NCI-H510A treated with DMSO at 0.1 percent for 48 hours (cell line): ENCODE measurements at regions not wholly inside any gene's neighbourhood (a gene's known extent, or its start where the extent isn't known, plus 50 kb on each side); places are given as distances from the start of the nearest gene placed in this dataset.
"Not testable (repeated sequence)": the region's sequence is repeated elsewhere in the genome, so short reads cannot be mapped to it uniquely, and the experiment has no call there.

ENCODE experiments used
- DNase-seq: peaks from one replicate; lab custom pipeline; 2025; lab: John Stamatoyannopoulos, UW

DNA sequence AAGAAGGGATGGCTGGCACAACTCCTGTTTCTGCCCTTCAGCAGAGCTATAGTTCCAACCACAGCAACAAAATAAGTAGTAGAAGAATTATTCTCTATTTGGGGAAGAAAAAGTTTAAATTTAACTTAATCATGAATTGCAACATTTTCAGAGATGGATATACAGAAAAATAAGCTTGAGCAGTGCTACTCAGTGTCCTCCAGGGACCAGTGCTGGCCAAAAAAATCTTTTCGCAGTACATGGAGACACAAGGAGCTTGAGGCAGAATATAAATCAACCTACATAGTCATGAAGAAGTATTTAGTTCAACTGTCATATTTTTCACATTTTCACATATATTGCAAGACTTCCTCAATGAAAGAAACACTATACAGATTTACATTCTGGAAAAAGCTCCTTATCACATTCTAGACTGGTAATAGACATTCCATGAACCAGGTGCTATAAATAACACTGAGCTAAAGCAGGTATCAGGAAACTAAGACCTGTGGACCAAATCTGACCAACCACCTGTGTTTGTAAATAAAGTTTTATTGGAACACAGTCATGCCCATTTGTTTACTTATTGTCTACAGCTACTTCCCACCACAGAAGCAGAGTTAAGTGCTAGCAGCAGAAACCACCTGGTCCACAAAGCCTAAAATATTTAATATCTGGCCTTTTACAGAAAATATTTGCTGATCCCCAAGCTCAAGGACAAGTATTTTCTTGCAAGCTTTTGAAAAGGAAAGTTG is 101.9 kb downstream of the RGS21 start:
- no peak for DNase-seq

DNA sequence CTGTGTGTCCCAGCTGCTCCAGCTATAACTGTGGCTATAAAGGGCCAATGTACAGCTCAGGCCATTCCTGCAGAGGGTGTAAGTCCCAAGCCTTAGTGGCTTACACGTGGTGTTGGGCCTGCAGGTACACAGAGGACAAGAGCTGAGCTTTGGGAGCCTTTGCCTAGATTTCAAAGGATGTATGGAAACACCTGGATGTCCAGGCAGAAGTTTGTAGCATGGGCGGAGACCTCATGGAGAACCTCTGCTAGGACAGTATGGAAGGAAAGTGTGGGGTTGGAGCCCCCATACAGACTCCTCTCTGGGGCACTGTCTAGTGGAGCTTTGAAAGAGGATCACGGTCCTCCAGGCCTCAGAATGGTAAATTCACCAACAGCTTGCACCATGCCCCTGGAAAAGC is 113.9 kb downstream of the RGS21 start:
- no peak for DNase-seq

DNA sequence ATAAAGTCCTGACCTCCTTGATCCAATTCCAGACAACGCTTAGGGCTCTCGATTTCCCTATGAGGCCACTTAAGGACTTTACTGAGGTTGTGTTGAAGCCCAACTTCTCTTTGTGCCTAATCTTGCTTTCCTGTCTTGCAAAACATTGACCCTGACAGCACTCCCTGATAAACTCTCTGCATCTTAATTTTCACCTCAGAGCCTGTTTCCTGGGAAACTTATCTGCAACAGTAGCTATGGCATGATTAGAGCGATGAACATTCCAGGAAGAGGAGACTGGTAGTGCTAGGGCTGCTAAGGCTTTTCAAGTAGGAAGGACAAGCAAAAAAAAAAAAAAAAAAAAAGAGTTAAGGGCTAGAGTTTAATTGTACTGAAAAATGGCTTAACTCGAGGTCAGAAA is 118.9 kb downstream of the RGS21 start:
- DNase-seq, result no peak

DNA sequence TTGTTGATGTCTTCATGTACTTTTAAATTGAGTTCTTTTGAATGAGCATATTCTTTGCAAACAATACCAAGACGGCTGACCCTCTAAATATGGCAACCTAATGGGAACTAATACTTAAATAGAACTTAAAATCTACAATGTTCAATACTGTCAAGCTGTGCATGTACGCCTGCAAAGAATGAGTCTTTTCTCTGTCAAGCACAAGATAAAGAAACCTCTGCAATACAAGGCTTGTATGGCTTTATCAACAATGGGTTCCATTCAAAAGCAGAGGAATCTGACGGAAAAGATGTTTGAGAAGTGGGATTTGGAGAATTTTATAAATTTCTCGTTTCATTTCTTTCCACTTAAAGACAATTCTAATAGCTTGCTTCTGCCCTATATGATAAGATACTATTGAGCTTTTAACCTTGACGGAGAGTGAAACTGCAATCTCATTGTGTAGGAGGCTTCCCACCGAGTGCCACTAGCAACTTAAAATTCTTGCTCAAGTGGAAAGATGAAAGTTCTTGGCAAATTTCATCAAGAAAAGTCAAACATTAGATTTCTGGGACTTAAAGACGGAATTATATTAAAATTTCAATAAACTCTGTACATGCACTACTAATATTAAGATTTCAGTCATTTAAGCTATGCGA is 119.8 kb downstream of the RGS21 start:
- no peak for DNase-seq

DNA sequence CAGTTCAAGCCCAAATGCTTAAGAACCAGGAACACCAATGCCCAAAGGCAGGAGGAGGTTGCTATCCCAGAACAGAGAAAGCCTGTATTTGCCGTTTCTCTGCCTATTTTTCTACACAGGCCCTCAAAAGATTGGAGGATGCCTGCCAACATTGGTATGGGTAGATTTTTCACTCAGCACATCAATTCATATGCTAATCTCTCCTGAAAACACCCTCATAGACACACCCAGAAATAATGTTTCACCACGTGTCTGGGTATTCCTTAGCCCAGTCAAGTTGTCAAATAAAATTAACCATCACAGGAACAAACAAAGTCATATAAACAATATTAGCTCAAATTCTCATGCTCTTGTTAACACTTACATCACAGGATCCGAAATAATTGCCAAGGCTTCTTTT is 121.9 kb downstream of the RGS21 start:
- no peak for DNase-seq

DNA sequence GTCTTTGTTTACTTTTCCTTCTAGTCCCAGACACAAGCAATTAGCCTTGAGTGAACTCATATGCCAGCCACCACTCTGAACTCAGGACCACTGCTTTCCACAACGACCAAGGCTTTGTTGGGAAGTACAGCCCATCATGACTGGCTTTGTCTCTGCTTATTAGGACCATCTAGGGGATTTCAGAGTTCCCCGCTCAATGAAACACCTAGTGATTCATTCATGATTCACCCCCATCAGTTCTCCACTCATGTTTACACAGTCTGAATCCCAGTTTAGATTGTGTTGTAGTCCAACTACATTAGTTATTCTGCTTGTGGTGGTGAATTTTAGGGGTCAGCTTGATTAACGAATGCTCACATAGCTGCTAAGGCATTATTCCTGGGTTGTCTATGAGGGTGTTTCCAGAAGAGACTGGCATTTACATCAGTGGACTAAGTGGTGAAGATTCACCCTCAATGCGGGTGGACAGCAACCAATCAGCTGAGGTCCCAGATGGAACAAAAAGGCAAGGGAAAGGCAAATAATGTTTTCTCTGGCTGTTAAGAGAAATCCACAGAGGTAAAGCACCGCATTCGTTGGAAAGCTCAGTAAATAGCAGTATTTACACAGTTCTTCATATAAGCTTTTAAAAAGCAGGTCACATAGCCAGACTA is 122.7 kb downstream of the RGS21 start:
- no peak for DNase-seq

DNA sequence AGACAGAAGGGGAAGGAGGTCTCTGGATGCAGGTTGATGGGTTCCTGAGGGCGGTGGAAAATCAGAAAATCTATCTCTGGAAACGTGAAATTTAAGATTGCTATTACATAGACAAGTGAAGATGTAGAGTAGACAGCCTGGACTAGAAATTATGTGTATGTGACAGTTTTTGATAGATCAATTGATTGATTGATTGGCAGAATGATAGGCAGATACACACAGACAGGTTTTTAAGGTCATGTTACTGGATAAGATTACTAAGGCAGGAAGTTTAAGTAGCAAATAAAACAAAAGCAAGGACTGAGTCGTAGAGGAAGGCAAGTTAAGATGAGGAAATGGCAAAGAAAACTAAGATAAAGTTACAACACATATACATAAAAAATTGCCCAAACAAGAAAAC is 124.7 kb downstream of the RGS21 start:
- DNase-seq, result no peak

DNA sequence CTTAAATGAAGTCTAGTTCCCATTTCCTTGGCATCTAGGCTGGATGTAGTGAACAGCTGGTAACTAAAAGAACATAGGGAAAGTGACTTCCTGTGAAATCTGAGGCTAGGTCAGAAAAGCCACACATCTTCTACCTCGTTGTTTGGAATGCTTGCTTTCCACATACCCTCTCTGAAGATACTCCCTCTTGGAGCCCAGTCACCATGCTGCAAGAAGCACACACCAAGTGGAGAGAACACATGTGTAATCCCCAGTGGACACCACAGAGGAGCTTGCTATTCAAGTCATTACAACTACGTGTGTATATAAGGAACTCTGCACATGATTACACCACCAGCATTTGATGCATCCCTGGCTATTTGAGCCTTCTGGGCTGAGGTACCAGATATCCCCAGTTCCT is 125.9 kb downstream of the RGS21 start:
- no peak for DNase-seq

DNA sequence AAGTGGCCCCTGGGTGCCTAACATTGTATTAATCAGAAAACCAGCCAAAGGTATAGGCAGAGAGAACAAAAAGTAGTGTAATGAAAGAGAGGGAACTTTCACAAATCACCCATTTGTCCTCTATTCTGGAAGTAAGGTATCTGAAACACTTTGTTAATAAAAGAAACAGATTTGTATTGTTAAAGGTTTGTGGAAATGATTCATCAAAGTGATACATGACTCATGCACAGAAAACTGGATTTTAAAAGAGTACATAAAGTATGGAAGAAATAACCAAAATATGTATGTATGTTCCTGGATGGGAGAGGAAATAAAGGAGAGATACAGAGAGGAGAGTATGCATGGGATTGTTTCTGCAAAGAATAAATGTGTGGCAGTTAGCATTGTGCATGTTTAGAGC is 126.8 kb downstream of the RGS21 start:
- no peak for DNase-seq

DNA sequence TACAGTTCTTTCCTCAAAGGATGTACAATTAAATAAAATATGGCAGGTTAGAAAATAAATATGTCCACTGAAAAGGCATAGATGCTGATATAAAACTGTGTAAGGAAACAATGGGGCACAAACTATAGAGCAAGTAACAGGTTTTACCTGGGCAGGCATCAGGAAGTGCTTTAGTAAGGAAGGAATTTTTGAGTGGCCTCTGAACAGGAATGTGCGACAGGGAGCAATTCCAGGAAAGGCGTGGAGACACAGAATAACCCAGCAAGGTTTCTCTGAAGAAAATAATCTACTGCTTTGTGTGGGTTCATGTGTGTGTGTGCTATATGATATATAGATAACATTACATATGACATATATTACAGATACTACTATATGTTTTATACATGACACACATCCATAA is 128.4 kb downstream of the RGS21 start:
- DNase-seq, result no peak

DNA sequence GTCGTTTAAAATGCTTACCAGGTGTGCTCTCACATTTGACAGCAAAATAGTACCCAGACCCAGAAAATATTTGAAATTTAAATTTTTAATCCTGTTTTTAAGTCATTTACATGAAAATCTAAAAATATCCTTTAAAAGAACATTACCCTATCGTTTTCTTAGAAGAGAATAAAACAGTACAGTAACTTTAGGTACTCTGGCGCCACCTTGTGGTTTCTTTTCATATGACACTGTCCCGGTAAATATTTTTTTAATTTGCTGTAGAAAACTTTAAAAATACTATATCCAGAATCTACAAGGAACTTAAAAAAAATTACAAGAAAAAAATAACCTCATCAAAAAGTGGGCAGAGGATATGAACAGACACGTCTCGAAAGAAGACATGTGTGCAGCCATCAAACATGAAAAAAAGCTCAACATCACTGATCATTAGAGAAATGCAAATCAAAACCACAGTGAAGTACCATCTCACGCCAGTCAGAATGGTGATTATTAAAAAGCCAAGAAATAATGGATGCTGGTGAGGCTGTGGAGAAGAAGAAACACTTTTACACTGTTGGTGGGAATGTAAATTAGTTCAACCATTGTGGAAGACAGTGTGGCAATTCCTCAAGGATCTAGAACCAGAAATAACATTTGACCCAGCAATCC is 129.2 kb downstream of the RGS21 start:
- peak; percentile 22 for DNase-seq

DNA sequence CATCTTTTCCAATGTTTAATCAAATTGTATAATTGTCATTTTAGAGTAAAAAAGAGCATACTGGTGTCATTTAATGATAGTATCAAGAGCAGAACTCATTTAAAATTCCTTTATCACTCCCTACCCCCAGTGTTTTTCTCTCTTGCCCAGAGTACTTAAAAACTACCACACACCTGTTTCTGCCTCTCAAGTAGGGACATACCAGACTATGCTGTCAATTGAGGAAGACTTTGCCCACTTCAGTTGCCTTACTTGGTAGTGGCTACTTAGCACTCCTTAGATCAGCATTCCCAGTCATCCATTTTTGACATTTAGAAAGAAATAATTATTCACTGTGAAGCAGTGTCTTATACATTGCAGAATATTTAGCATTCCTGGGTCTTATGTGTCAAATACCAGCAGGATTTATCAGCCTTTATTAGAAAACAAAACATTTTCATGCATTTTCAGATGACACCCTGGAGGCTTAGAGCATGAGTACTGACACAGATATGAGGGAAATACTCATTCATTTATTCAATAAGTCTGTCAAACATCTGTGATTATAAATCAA is 127.5 kb upstream of the RGS1 start:
- DNase-seq, result no peak

DNA sequence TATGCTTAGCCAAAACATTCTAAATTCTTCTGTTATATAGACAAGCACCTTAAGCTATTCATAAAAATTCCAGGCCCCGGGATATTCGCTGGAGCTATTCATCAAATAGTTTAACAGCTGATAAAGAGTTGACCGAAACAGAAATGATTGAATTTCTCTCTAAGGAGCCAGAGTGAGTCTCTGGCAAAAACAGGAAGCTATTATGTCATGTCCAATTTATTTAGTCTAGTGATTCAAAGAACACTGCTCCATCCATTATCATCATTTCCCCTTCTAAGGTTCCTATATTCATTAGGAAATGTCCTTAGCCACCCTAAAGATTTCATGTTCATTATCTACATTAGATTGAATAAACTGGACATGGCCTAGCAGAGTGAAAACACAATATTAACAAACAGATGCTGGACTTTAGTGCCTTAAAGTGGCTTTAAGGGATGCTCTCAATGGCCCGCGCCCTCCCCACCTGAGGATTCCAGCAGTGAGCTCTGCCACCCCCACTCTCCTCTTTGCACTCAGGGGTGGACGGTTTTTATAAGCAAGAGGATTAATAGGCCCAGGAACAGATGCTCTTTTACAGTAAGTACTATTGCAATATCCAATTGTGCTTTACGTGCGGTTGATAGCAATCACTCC is 122.1 kb upstream of the RGS1 start:
- no peak for DNase-seq

DNA sequence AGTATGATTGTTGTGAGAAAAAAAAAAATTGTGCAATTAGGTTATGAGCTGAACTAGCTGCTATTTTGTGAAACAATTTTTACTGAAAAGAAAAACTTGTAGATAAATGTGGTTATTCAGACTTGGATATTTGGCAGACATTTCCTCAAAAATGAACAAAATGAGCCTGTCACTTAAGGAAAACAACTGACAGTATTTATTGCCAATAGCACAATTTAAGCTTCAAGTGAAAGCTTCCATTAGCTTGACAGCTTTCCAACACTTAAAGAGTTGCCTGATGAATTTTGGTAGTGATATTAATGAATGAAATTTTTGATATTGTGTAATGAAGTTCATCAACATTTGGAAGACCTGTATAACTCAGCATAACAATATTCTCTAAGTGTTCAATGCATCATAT is 116.1 kb upstream of the RGS1 start:
- DNase-seq, result no peak

DNA sequence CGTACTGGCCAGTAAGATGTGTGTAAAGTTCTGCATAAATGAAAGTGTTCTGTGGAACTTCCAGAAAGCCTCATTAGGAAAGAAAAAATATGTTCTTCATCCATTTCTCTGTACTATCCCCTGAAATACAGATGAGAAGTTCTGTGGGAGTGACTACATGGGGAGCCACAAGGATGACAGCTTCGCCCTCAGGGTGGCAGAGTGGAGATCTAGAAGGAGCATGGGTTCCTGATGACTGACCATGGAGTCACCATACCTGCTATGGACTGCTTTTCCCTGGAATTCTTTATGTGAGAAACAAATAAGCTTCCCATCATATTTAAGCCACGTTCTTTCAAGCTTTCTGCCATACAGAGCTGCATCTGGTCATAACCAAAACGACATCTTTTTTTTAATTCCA is 113.9 kb upstream of the RGS1 start:
- DNase-seq, result no peak

DNA sequence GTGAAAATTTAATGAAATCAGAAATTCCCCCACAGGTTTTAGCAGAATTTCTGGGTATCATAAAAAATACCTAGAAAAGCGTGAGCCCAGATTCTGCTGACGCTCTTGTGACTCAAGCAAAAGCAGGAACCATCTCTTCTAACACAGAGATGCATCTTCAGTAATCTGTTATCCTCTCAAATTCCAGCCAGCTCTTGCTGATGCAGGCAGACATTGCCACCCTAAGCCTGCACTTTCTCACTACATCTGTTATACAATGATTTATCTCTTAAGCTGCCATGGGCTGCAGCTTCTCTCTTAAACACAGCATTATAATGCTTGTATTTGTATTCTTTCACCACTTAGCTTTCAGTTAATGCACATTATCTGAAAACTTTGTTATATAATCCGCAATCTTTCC is 113.0 kb upstream of the RGS1 start:
- no peak for DNase-seq

DNA sequence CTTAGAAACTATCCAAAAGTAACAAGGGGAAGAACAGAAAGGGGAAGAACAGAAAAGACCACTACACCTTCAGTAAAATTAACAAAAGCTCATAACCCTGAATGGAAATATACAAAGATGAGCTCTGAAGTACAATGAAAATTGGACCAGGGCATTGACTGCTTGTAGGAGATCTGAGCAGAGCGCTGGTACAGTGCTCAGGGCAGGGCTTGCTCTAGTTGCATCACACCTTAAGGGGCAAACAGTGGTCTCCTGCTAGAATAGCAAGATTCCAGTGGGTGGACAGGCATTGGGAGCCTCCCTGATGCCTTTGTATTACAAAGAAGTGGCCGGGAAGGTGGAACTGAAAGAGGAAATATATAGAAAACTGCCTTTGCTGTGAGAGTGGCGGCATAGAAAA is 111.9 kb upstream of the RGS1 start:
- no peak for DNase-seq

DNA sequence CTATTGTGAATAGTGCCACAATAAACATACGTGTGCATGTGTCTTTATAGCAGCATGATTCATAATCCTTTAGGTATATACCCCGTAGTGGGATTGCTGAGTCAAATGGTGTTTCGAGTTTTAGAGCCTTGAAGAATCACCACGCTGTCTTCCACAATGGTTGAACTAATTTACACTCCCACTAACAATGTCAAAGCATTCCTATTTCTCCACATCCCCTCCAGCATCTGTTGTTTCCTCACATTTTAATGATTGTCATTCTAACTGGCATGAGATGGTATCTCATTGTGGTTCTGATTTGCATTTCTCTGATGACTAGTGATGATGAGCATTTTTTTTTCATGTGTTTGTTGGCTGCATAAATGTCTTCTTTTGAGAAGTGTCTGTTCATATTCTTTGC is 110.4 kb upstream of the RGS1 start:
- DNase-seq, result not testable (repeated sequence)

DNA sequence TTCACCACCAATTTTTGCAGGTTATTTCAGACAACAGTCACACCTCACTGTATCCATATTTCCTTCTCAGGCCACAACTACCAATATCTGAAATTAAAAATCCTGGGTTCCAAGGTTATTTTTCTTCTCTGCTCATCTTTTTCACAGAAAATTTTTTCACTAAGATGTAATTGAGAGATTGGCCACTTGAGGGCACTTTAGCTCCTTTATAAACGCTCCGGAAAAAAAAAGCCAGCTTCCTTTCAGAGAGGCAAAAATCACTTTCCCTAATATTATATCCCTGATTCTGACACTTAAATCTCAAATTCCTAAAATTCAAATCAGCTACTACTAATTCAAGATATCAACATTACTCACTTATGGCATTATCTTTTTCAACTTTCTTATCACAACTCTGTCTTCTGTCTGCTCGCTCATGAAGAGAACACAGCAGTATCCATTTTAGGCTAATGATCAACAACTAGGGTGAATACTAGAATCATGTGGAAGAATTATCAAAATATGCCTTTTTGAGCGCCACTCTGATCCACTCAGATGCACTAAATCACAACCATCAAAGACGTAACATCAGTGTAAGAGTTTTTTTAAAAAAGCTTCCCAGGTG is 101.4 kb upstream of the RGS1 start:
- DNase-seq, result peak; percentile 68

DNA sequence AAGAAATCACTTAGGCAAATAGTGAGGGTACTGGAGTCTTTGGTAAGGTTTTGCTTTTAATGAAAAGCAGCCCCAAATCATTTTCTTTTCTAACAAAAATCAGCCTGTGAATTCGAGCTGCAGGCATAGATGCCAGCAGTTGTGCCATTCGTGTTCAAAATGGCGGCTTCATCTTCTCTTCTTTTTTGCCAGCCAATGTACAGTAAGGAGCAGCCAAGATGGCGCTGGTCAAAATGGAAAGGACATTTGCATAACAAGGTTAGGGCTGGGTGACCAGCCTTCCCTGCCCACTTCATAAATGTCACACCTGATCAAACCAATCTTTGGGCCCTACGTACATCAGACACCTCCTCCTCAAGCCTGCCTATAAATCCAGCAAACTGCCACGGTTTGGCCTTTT is 100.2 kb upstream of the RGS1 start:
- no peak for DNase-seq

DNA sequence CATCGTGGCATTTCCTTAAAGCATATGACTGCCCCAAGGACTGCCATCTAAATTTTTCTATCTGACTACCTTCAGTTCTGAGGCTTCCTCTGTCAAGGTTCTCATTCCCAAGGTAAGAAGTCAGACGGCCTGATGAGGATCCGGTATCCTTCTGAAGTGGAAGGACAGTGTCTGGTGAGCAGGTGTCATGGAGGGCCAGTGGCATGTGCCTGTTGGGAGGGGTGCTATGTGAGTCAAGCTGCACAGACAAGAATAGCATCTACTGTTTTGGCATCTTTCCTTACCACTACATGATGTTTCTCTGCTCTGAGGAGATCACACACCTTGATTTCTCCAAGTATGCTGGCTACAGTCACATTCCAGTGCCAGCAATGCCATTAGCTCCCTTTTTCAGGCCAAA is 99.6 kb upstream of the RGS1 start:
- DNase-seq, result no peak

DNA sequence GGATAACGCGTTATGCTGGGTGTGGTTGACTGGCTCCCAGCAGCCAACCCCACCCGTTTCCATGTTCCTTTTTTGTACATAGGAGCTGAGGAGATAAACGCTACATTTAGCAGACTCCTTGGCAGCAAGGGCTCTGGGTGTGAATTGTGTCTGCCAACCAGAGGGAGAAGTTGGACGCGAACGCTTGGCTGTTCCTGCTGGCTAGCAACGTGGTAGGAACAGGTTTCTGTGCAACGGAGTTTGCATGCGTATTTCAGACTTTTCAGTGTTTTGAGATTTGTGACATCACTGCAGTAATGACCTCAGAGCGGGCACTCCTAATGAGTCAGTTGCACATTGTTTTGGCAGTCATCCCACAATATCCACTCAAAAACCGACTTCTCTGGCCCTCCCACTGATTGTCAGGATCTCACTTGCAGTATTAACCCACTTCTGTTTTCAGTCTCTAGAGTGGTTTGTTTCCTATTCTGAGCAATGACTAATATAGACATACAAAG is 98.7 kb upstream of the RGS1 start:
- DNase-seq, result no peak
